SU-DHL-6 (cell line): ENCODE measurements at regions not wholly inside any gene's neighbourhood (a gene's known extent, or its start where the extent isn't known, plus 50 kb on each side); places are given as distances from the start of the nearest gene placed in this dataset.

Source experiments
- H2AFZ ChIP-seq: fragments of 200-600 bp; sonication (generic); 2 replicates; pipeline ENCODE4 v1.6.1; 2014; ENCODE audit warnings: low read depth, mild to moderate bottlenecking, moderate library complexity, mixed read lengths, antibody characterized with exemption, low read length; ENCODE audit not compliant: severe bottlenecking
- H3F3A ChIP-seq: fragments of 200-600 bp; shearing (Covaris generic); 2 replicates; pipeline ENCODE4 v1.6.0; 2016; ENCODE audit warnings: antibody characterized with exemption, mild to moderate bottlenecking; ENCODE audit not compliant: insufficient read depth
- H3K27ac ChIP-seq: fragments of 200-600 bp; sonication (generic); 2 replicates; pipeline ENCODE4 v1.5.1; 2016; ENCODE audit warnings: low read depth, mild to moderate bottlenecking, low read length, moderate library complexity, mixed read lengths
- H3K27me3 ChIP-seq: fragments of 200-600 bp; sonication (generic), shearing (Covaris generic); 2 replicates; pipeline ENCODE4 v1.6.0; 2014; ENCODE audit warnings: mild to moderate bottlenecking, low read length
- H3K36me3 ChIP-seq: fragments of 200-600 bp; sonication (generic); 2 replicates; pipeline ENCODE4 v1.6.1; 2014; ENCODE audit warnings: mild to moderate bottlenecking, low read length, mixed read lengths
- H3K4me2 ChIP-seq: fragments of 300-600, 200-600 bp; shearing (Covaris generic), sonication (generic); 2 replicates; pipeline ENCODE4 v1.6.0; 2014; ENCODE audit warnings: low read length, low read depth, mild to moderate bottlenecking; ENCODE audit not compliant: poor library complexity, severe bottlenecking
- H3K4me3 ChIP-seq: fragments of 200-600 bp; sonication (generic); 2 replicates; pipeline ENCODE4 v1.5.1; 2014; ENCODE audit warnings: antibody characterized with exemption, low read length, mild to moderate bottlenecking, mixed read lengths; ENCODE audit not compliant: insufficient read depth, poor library complexity, severe bottlenecking
- H3K79me2 ChIP-seq: fragments of 200-600 bp; sonication (generic); 2 replicates; pipeline ENCODE4 v1.6.1; 2014; ENCODE audit warnings: mild to moderate bottlenecking, low read length, moderate library complexity; ENCODE audit not compliant: insufficient read depth
- H3K9ac ChIP-seq: fragments of 200-600 bp; sonication (generic); 2 replicates; pipeline ENCODE4 v1.7.0; 2014; ENCODE audit warnings: mild to moderate bottlenecking, low read length
- H3K9me2 ChIP-seq: fragments of 200-600 bp; sonication (generic); replicated peaks from 2 replicates; pipeline ENCODE4 v1.6.1; 2014; ENCODE audit warnings: low read length; ENCODE audit not compliant: insufficient read depth
- H3K9me3 ChIP-seq: fragments of 200-600 bp; sonication (generic); 2 replicates; pipeline ENCODE4 v1.6.1; 2014; ENCODE audit warnings: low read length, mixed read lengths; ENCODE audit not compliant: insufficient read depth
- H4K20me1 ChIP-seq: fragments of 200-600 bp; sonication (generic); 2 replicates; pipeline ENCODE4 v1.6.1; 2014; ENCODE audit warnings: low read depth, mild to moderate bottlenecking, antibody characterized with exemption, low read length, moderate library complexity, mixed read lengths
- EZH2phosphoT487 ChIP-seq: fragments of 200-600 bp; sonication (generic), shearing (Covaris generic); conservative IDR thresholded peaks from 2 replicates; pipeline ENCODE4 v1.6.1; 2018; ENCODE audit warnings: mild to moderate bottlenecking, antibody characterized with exemption, low read length, moderate library complexity, mixed read lengths
- TF ChIP-seq, protein P1 (sequence below): fragments of 200-600 bp; sonication (generic); IDR thresholded peaks from one replicate; pipeline ENCODE4 v1.5.1; 2017; ENCODE audit warnings: antibody characterized with exemption, mild to moderate bottlenecking, low read length, moderate library complexity; ENCODE audit not compliant: insufficient read depth, poor library complexity, severe bottlenecking

GRCh38 chr17:14594690-14595089 lies 293.8 kb downstream of the HS3ST3B1 start:
- H3K9ac ChIP-seq, result no peak overlapping the region
- no peak overlapping the region for H3K4me3 ChIP-seq
- no peaks in the 10 kb centered on the region; the same call in 1 of the 2 replicates for H3K9me3 ChIP-seq
- no peak overlapping the region for H3K4me2 ChIP-seq
- H3K79me2 ChIP-seq, result no peaks in the 10 kb centered on the region
- TF ChIP-seq, protein P1, sequence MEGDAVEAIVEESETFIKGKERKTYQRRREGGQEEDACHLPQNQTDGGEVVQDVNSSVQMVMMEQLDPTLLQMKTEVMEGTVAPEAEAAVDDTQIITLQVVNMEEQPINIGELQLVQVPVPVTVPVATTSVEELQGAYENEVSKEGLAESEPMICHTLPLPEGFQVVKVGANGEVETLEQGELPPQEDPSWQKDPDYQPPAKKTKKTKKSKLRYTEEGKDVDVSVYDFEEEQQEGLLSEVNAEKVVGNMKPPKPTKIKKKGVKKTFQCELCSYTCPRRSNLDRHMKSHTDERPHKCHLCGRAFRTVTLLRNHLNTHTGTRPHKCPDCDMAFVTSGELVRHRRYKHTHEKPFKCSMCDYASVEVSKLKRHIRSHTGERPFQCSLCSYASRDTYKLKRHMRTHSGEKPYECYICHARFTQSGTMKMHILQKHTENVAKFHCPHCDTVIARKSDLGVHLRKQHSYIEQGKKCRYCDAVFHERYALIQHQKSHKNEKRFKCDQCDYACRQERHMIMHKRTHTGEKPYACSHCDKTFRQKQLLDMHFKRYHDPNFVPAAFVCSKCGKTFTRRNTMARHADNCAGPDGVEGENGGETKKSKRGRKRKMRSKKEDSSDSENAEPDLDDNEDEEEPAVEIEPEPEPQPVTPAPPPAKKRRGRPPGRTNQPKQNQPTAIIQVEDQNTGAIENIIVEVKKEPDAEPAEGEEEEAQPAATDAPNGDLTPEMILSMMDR, result no peak
- no peak for TF ChIP-seq EZH2phosphoT487
- H2AFZ ChIP-seq, result no peak overlapping the region
- H3K27ac ChIP-seq, result no peak overlapping the region
- H4K20me1 ChIP-seq, result no peaks in the 10 kb centered on the region
- no peaks in the 10 kb centered on the region for H3F3A ChIP-seq
- H3K9me2 ChIP-seq, result no peaks in the 10 kb centered on the region
- H3K27me3 ChIP-seq, result no peaks in the 10 kb centered on the region
- H3K36me3 ChIP-seq, result no peaks in the 10 kb centered on the region

DNA sequence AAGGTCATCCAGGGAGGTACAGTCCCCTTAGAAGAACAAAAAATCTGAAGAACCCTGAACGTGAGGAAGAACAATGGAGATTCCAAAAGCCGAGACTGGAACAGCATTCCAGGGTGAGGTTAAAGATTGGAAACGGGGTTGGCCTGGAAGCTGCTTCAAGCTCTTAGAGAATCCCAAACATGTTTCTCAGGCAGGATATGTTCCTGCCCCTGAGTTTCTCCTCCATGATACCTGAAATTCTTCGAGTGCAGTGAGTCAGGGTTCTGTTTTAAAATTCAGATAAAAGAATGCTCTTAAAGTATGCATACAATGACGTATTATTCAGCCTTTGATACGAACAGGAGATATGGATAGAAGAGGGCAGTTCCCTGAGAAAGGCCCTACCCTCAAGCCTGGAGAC lies 293.1 kb downstream of the HS3ST3B1 start:
- H3K9me3 ChIP-seq, result no peaks in the 10 kb centered on the region; the same call in 1 of the 2 replicates
- no peaks in the 10 kb centered on the region for H4K20me1 ChIP-seq
- H2AFZ ChIP-seq, result no peak overlapping the region
- no peak overlapping the region for H3K9ac ChIP-seq
- H3F3A ChIP-seq, result no peaks in the 10 kb centered on the region
- H3K4me3 ChIP-seq, result no peak overlapping the region
- no peaks in the 10 kb centered on the region for H3K36me3 ChIP-seq
- no peak overlapping the region for H3K27ac ChIP-seq
- H3K27me3 ChIP-seq, result no peaks in the 10 kb centered on the region
- TF ChIP-seq EZH2phosphoT487, result no peak
- TF ChIP-seq, protein P1, result no peak
- H3K9me2 ChIP-seq, result no peaks in the 10 kb centered on the region
- no peak overlapping the region for H3K4me2 ChIP-seq
- no peaks in the 10 kb centered on the region for H3K79me2 ChIP-seq

DNA sequence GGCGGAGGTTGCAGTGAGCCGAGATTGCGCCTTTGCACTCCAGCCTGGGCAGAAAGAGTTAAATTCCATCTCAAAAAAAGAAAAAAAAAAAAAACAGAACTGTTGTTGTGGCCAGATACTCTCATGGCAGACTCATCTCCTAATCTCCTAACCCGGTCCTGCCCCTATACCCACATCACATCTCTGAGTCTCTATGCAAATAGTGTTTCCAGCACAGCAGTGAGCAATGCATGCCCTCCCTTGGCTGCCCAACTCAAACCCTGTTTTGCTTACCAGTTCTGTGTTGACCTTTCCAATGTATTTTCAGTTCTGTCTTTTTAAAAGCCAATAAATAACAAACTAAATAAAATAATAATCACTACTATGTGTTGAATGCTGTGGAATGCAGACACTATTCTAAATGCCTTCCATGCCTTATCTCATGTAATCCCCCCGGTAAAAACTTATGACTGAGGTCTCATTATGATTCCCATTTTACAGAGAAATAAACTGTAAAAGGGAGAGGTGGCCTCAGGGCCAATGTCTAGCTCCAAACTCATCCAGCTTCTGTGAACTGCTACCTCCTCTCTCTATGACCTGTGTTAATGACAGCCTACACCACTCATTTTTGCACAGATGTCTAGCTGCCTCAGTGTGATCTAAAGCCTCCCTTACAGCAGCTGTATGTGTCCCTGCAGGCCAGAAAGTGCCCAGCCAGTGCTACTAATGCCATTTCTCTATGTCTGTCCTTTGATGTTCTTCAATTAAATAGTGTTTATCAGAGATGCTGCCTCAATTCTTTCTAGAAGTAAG lies 289.8 kb downstream of the HS3ST3B1 start:
- Histone ChIP-seq H3F3A (no peaks in the 10 kb centered on the region), H3K27ac (no peak overlapping the region), H3K9me3 (no peaks in the 10 kb centered on the region; the same call in 1 of the 2 replicates), H3K9me2 (no peaks in the 10 kb centered on the region), H3K36me3 (no peaks in the 10 kb centered on the region), H3K4me2 (no peak overlapping the region), H3K27me3 (no peaks in the 10 kb centered on the region), H2AFZ (no peak overlapping the region), H3K9ac (no peak overlapping the region), H3K4me3 (no peak overlapping the region), H4K20me1 (no peaks in the 10 kb centered on the region), H3K79me2 (no peaks in the 10 kb centered on the region)
- TF ChIP-seq EZH2phosphoT487, result no peak
- TF ChIP-seq, protein P1, result no peak
